Esophagus mucosa (tissue), 1 donor: ENCODE measurements at regions not wholly inside any gene's neighbourhood (a gene's known extent, or its start where the extent isn't known, plus 50 kb on each side); places are given as distances from the start of the nearest gene placed in this dataset.

ENCODE experiments used
- ATAC-seq: fragments of 200-7000 bp; cut with Tn5 transposase; one replicate; pipeline ENCODE4 v1.9.1; 2020
- donor health status: DM: yes; HTN: yes; CAD: no.

- ATAC-seq = no peak
Observed at GRCh38 chr15:62553911-62554563, 389.0 kb upstream of the C2CD4B start.

- no peak for ATAC-seq
Observed at GRCh38 chr15:62558640-62559380, 393.7 kb upstream of the C2CD4B start.

- ATAC-seq = no peak
Observed at GRCh38 chr15:62559381-62559733, 394.3 kb upstream of the C2CD4B start.

DNA sequence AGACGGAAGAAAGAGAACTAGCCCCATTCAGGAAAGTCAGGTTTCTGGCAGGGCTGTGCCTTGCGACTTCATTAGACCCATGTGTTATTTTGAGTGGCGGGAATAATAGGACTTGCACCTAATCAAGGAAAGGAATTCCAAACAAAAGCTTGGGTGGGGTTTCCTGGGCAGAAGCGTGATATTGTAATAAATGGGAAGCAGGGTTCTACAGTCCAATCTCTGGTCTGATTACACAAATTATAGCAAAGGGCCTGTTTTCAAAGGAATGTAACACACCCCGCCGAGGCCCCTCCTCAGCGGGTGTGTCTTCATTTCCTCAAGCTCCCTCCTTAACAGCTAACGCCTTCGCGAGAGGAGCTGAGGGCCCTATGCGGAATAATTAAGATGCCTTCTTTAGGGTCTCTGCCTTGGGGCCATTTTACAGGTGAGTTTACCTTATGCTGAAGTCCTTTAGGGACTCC is 396.0 kb upstream of the C2CD4B start:
- no peak for ATAC-seq

- ATAC-seq = no peak
Observed at GRCh38 chr15:62561571-62561970, 396.5 kb upstream of the C2CD4B start.

GRCh38 chr15:62564886-62565633 is 400.0 kb upstream of the C2CD4B start:
- no peak for ATAC-seq

DNA sequence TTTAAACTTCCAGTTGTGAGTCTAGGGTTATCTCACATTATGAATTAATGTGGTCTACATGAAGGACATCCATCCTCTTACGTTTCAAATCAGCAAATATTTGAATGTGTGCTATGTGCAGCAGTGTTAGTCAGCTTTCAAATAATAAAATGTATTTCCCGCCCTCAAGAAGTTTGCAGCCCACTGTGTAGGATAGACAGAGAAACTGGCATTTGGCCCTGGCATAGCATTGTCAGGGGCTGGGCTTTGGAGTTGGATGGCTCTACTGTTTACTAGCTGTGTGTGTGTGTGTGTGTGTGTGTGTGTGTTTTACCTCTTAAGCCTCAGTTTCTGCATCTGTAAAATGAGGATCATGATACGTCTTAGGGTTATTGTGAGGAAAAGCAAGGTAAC is 400.5 kb upstream of the C2CD4B start:
- ATAC-seq = no peak

- peak; percentile 71 for ATAC-seq
Observed at GRCh38 chr15:62566248-62566647, 401.2 kb upstream of the C2CD4B start.

DNA sequence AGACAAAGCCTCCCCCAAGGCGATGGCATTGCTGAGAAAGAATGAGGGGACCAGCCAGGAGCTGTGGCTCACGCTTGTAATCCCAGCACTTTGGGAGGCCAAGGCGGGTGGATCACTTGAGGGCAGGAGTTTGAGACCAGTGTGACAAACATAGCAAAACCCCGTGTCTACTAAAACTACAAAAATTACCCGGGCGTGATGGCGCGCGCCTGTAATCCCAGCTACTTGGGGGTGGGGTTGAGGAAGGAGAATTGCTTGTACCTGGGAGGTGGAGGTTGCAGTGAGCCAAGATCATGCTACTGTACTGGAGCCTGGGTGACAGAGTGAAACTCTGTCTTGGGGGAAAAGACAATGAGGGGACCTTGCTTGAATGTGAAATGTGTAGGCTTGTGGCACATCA is 402.4 kb upstream of the C2CD4B start:
- no peak for ATAC-seq

DNA sequence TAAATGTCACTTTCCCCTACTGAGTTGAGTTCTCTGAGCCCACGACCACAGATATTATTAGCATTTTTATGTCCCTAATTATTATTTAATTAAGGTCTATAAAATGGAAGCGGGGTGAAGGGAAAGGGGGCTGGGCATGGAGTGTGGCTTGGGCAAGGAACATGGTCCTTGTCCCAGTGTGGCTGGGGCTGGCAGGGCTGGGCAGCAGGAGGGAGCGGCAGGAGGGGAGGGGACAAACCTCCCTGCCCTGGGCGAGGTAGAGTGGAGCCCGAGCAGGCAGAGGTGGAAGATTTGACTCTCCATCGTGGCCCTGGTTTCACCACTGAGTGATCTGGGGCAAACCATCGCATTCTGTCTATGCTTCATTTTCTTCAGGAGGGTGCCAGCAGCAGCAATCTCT is 402.9 kb upstream of the C2CD4B start:
- no peak for ATAC-seq

DNA sequence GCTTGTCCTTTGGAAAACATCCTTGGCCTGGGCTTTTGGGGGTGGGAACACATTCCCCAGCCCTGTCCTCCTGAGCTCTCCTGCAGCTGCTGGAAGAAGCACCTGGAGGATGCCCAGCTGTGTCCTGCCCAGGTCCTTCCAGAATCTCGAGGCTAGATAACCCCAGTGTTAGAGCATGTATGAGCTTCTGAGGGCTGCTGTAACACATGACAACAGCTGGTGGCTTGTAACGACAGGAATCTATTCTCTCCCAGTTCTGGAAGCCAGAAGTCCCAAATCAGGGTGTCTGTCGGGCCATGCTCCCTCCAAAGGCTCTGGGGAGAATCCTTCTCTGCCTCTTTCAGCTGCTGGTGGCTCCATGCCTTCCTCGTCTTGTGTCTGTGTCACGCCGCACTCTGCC is 403.6 kb upstream of the C2CD4B start:
- ATAC-seq = no peak

DNA sequence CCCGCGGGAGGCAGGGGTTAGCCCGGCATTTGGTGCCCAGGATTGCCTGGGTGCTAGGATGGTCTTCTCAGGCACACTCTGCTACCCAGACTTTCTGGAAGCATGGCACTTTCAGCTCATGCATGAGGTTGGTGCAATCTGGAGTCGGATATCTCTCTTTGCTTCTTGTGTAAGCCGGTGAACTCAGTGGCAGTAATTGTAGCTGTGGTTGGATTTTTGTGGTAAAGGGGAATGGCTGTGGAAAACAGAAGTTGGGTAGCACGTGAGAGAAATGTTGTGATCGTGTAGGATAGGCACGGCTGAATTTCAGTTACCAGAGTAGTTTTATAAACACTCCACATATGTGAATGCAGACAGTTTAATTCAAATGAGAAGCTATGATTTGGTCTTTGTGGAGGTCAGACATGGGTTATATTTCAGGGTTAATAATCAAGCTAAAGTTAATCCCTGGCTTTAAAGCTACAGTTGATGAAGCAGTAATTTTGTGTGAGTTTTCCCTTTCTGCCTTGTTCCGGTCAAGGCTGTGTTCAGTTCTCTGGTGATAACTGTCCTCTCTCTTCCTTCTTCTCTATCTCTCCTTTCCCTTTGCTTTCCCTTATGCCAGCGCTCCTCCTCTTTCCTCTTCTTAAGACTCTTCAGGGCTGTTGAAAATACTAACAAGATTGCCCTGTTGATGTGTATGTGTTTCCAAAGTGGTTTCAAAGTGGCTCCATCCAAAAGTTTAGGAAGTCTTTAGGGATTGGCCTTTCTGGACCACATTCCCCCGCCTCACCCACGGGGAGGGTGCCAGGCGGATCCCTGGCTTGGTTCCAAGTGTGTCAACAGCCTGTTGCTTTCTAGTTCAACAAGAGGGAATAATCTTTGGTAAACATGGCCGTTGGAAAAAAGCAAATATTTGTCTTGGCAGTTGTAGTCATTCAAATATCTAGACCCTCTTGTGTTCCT is 404.6 kb upstream of the C2CD4B start:
- ATAC-seq = no peak

DNA sequence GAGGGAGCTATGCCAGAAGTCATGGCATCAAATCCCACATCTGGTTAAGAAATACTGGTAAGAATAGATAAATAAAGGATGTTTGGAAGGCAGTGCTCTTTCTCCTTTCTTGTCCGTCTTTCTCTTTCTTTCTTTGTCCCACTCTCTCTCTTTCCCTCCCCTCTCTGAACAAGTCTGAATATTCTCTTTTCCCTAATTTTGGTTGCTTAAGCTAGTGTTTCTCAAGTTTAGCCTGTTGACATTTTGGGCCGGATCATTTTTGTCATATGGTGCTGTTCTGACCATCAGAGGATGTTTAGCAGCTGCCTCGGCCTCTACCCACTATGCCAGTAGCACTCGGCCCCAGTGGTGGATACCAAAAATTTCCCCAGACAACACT is 405.3 kb upstream of the C2CD4B start:
- ATAC-seq = no peak

DNA sequence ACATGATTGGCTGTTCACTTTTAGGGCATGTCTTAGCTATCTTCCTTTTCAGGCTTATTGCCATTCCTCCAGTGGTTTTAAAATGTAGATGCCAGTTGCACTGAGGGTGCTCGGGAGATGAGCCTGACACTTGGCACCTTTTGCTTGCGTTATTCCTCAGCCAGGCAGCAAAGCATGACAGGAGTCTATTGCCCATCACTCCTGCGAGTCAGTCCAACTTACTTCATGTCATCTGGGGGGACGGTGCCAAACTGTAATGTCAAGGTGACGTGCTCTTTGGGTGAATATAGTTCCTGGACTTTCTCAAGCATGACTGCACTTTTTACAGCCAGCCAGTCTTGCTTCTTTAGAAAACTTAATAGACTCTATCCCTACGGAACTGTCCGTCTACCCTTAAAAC is 406.0 kb upstream of the C2CD4B start:
- no peak for ATAC-seq

GRCh38 chr15:62572797-62573196 is 407.7 kb upstream of the C2CD4B start:
- no peak for ATAC-seq

DNA sequence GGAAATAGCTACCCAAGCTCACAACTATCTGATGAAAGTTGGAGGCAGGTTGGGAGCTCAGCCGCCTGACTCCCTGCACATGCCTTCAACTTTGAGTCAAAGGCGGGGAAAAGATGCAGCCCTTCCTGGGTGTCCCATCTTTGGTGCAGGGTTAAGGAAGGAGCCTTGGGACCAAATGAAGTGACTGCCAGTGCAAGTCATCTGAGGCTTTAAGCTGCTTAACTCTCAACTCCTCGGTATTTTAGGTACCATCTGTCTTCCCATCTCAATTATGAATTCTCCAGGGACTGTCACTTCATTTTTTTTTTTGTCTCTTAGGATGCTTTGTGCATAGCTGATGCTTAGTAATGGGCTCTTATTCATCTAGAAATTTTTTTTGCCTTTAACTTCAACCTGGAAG is 408.8 kb upstream of the C2CD4B start:
- ATAC-seq = no peak

- ATAC-seq = no peak
Observed at GRCh38 chr15:62578546-62578945, 413.5 kb upstream of the C2CD4B start.

GRCh38 chr15:62578960-62579359 is 413.9 kb upstream of the C2CD4B start:
- no peak for ATAC-seq

DNA sequence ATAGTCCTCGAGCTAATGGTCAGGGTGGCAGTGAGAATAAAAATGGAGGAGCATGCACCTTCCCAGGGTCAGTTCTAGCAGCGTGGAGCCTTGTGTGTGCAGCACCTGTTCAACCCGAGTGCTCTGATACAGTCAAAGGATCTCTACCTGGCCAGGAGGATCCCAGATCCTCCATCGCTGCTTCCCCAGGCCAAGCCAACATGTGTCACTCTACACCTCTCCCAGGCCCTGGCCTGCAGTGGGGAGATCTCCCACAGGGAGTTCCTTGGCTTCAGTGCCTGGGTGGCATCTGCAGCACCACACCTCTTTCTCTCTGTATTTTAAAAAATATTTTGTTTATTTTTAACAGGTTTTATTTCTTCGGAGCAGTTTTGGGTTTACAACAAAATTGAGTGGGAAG is 414.8 kb upstream of the C2CD4B start:
- ATAC-seq = no peak

DNA sequence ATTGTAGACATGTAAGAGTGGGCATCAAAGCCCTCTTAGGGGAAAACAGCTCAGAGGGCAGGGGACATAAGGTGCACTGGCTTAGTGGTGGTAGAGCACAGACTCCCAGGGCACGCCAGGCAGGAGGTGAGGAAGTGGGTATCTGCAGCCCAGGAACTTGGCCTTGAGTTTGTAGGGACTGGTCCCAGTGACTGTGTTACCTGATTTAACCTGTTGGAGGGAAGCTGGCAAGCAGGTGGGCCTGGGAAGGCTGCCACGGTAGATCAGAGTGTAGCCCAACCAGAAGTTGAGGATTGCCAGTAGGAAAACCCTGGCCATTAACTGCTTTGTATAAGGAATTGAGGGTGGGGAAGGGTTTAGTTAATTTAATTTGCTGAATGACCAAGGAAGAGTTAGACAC is 417.5 kb upstream of the C2CD4B start:
- no peak for ATAC-seq

DNA sequence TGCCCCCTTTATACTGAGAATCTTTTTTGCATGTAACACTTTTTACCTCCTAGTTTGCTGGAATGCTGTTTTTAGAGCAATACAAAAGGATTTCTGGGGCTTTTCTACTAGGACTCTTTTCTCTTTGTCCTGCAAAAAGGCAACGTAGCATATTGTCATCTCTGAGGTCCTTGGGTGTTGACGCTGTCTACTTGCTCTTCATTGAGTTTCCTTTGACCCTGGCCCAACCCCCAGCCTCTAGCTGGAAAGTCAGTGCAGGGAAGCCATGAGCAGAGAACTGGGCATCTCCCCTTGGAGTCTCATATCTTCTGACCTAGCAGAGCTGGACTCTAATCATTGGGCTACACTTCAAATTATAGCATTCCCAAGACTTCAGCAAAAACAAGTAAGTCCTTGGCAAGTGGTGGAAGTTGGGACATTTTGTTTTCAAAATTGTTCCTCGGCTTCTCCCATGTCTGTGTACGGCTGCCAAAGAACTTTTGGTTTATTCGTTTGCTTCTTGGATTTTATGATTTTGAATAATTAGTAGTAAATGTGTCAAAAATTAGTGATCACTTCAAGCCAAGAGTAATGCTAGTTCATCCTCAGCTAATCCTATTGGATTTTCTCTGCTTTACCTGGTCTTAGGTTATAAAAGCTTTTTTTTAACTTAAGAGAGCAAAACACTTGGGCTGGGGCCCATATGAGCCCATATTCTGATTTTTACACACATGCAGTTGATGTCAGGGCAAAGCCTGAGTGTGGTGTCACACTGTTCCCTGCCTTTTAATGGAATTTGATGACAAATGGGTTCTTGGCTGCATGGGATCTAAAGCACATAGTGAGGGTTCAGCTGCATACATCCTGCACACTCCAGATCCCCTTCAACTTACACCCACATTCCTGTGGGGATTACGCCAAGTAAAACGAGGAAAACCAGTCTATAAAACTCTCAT is 419.5 kb upstream of the C2CD4B start:
- no peak for ATAC-seq
